GM12892 (cell line): ENCODE measurements at regions not wholly inside any gene's neighbourhood (a gene's known extent, or its start where the extent isn't known, plus 50 kb on each side); places are given as distances from the start of the nearest gene placed in this dataset.

Experiments
- POLR2AphosphoS5 ChIP-seq: IDR thresholded peaks from 2 replicates; pipeline ENCODE4 v1.6.1; 2011; ENCODE audit warnings: low read depth, low read length, control low read depth
- TAF1 ChIP-seq: IDR thresholded peaks from 2 replicates; pipeline ENCODE4 v1.6.1; 2011; ENCODE audit warnings: low read depth, mild to moderate bottlenecking, control low read depth, low read length, borderline replicate concordance

GRCh38 chr22:23498811-23499798 is 81.0 kb downstream of the IGLL1 start:
- TF ChIP-seq TAF1 (no peak), POLR2AphosphoS5 (no peak)
